Naive thymus-derived CD8-positive, alpha-beta T cell (primary cell): ENCODE measurements at regions not wholly inside any gene's neighbourhood (a gene's known extent, or its start where the extent isn't known, plus 50 kb on each side); places are given as distances from the start of the nearest gene placed in this dataset.
"Not testable (repeated sequence)": the region's sequence is repeated elsewhere in the genome, so short reads cannot be mapped to it uniquely, and the experiment has no call there.

Experiments
- ATAC-seq, 2 donors: fragments of 150-1000 bp; cut with Tn5 transposase in 1 of 2; sonication (Bioruptor Pico), chemical (Tn5 transposase) in 1 of 2; 1 replicate in 1 of 2; 2 replicates in 1 of 2; pipeline ENCODE4 v1.10.0; 2021; ENCODE audit warnings: mild to moderate bottlenecking in 2 of 2, moderate library complexity in 2 of 2
- POLR2A ChIA-PET: fragments of 350-600 bp; sonication (Branson Sonifier 250); formaldehyde crosslinking; loops from one replicate; lab custom pipeline; 2021; ENCODE audit warnings: antibody characterized with exemption; lab: Charles Lee
- DNase-seq, 10 donors: peaks; one replicate each; pipeline versions ENCODE4 v3.0.0 to v3.0.0-alpha.2; 2020 to 2022
- H3K27ac Mint-ChIP-seq, 10 donors: one replicate each; pipeline ENCODE4 v1.8.0; 2020 to 2022; ENCODE audit warnings: mild to moderate bottlenecking in 10 of 10, mixed read lengths in 10 of 10, moderate library complexity in 4 of 10, inconsistent platforms in 1 of 10
- H3K27me3 Mint-ChIP-seq, 5 donors: one replicate each; pipeline ENCODE4 v1.8.0; 2021 to 2022; ENCODE audit warnings: mixed read lengths in 5 of 5
- H3K36me3 Mint-ChIP-seq, 3 donors: one replicate each; pipeline ENCODE4 v1.8.0; 2020 to 2022; ENCODE audit warnings: mixed read lengths in 3 of 3, mild to moderate bottlenecking in 2 of 3, inconsistent platforms in 1 of 3
- H3K4me1 Mint-ChIP-seq, 4 donors: one replicate each; pipeline ENCODE4 v1.8.0; 2021 to 2022; ENCODE audit warnings: mixed read lengths in 4 of 4
- H3K4me3 Mint-ChIP-seq, 10 donors: one replicate each; pipeline ENCODE4 v1.8.0; 2020 to 2022; ENCODE audit warnings: mild to moderate bottlenecking in 10 of 10, mixed read lengths in 10 of 10, moderate library complexity in 6 of 10, inconsistent platforms in 1 of 10
- H3K9me3 Mint-ChIP-seq, 9 donors: one replicate each; pipeline ENCODE4 v1.8.0; 2020 to 2022; ENCODE audit warnings: mixed read lengths in 9 of 9, mild to moderate bottlenecking in 3 of 9, inconsistent platforms in 1 of 9, moderate library complexity in 1 of 9

DNA sequence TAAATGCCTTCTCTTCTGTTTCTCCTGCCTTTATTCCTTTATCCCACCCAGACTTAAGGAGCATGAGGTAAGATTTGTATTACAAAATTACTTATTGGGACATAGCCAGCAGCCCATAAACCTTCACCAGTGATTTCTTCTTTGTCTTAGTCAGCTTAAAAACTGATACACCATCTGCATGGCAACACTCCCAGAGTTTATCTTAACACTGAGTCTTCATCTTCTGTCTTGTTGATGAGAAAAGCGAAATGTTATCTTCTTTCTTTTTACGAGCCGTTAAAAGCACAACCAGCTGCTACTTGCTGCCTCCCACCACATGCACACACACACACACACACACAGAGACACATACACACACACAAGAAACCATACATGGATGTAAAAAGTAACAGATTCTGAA is 116.7 kb downstream of the VCY start:
- Mint-ChIP-seq H3K9me3 (no peaks in the 10 kb centered on the region), H3K36me3 (peaks cover 0 to 40% (median 8%) of the 10 kb centered on the region in 3 donors), H3K4me3 (no peak overlapping the region), H3K27me3 (no peaks in the 10 kb centered on the region), H3K4me1 (no peaks in the 10 kb centered on the region), H3K27ac (no peak overlapping the region)
- POLR2A ChIA-PET: no interaction called here
- ATAC-seq: no peak
- no peak for DNase-seq

DNA sequence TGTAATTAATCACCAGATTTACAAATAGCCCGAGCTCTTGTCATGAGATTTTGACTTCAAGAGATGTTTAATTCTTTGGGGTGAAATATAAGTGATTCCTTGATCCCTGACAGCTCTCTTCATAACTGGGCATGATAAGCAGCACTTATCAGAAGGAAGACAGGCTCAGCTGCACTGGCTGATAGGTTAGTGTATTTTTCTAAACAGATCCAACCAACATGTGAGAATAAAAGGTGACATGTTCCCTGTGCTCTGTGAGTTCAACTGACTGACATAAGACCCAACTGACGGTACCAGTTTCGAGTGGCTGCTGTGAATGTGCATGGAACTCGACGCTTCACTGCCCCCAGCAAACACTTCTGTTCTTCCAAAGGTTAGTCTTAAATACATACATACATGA is 114.8 kb downstream of the VCY start:
- peaks cover 0 to 9% (median 0%) of the 10 kb centered on the region in 9 donors for H3K9me3 Mint-ChIP-seq
- H3K27ac Mint-ChIP-seq: no peak overlapping the region
- no peaks in the 10 kb centered on the region for H3K27me3 Mint-ChIP-seq
- POLR2A ChIA-PET: no interaction called here
- peaks cover 0 to 2% (median 0%) of the 10 kb centered on the region in 4 donors for H3K4me1 Mint-ChIP-seq
- DNase-seq (no peak), ATAC-seq (no peak)
- no peak overlapping the region for H3K4me3 Mint-ChIP-seq
- peaks cover 0 to 42% (median 2%) of the 10 kb centered on the region in 3 donors for H3K36me3 Mint-ChIP-seq

DNA sequence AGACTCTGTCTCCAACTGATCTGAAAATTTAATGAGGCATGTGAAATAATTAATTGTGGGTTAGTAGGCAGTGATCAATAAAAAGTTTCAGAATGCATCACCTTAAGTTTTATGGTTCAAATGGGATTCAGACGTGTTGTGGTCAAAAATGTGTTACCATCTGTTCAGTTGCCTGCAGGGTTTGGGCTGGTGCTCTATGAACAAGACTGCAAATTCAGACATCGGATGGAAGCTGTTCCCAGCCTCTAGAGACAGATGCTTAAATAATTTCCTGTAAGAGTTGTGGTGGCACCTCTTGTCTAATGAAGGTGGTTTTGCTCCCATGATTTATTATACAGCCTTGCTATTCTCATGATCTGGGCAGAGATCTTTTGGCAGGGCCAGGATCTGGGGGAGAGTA is 113.6 kb downstream of the VCY start:
- Mint-ChIP-seq H3K27ac (no peak overlapping the region), H3K36me3 (peaks cover 0 to 37% (median 2%) of the 10 kb centered on the region in 3 donors), H3K4me1 (peaks cover 0 to 2% (median 0%) of the 10 kb centered on the region in 4 donors), H3K9me3 (peaks cover 0 to 9% (median 0%) of the 10 kb centered on the region in 9 donors), H3K27me3 (no peaks in the 10 kb centered on the region), H3K4me3 (no peak overlapping the region)
- no peak for DNase-seq
- no peak for ATAC-seq
- POLR2A ChIA-PET: no interaction called here

DNA sequence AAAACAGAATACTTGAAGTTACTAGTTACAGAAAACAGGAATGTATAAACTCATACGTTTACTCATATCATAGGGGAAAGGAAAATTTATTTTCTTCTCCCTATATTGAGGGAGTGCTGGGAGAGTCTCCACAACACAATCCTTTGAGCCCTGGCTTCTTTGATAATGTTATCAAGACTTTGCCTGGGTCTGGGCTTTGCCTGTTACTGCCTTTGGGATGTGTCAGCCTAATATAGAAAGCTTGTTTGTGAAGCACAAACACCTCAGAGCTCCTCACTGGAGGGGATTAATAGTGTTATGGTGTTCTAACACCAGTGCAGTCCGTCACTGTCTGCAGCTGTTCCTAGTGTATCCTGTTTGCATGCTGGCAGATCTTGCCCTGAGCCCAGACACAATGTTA is 107.8 kb downstream of the VCY start:
- H3K27me3 Mint-ChIP-seq: no peaks in the 10 kb centered on the region
- ATAC-seq (no peak), DNase-seq (no peak)
- POLR2A ChIA-PET: no interaction called here
- no peak overlapping the region for H3K4me3 Mint-ChIP-seq
- peaks cover 0 to 10% (median 0%) of the 10 kb centered on the region in 9 donors for H3K9me3 Mint-ChIP-seq
- H3K27ac Mint-ChIP-seq: no peak overlapping the region
- peaks cover 0 to 10% (median 6%) of the 10 kb centered on the region in 3 donors for H3K36me3 Mint-ChIP-seq
- peaks cover 0 to 2% (median 0%) of the 10 kb centered on the region in 4 donors for H3K4me1 Mint-ChIP-seq

DNA sequence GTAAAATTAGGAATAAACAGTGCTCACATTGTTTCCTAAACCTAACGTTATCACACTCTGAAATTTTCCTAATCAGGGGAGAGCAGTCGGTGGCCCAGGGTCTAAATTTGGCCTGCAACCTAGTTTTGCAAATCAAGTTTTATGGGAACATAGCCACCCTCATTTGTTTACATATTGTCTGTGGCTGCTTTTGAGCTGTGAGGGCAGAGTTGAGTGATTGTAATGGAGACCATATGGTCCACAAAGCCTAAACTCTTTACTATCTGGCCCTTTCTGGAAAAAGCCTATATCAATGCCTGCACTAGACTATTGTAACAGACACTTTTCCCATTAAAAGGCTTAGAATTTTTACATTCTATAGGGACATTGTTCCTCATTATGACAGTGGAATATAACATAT is 105.2 kb downstream of the VCY start:
- no peak for DNase-seq
- Mint-ChIP-seq H3K9me3 (peaks cover 0 to 10% (median 0%) of the 10 kb centered on the region in 9 donors), H3K36me3 (peaks cover 0 to 5% (median 5%) of the 10 kb centered on the region in 3 donors), H3K4me3 (no peak overlapping the region), H3K27ac (no peak overlapping the region), H3K27me3 (no peaks in the 10 kb centered on the region), H3K4me1 (no peaks in the 10 kb centered on the region)
- ATAC-seq: no peak
- POLR2A ChIA-PET: no interaction called here

DNA sequence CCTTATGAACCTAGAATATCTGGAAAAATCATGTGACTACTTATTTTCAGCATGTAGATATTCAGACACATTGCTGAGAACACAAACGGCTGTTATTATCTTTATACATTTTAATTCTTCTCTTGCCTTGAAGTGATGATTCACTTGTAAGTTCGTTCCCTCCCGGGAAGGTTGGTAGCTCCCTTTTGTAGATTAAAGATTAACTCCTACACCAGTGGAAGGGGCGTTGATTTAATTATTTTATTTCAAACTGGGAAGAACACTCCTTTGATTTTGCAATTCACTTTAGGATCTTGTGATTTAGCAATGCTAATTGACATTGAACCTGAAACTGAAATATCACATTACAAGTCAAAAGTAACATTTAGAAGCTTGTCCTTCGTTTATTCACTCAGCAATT is 103.4 kb downstream of the VCY start:
- H3K27me3 Mint-ChIP-seq: no peaks in the 10 kb centered on the region
- POLR2A ChIA-PET: no interaction called here
- H3K36me3 Mint-ChIP-seq: peaks cover 0 to 8% (median 7%) of the 10 kb centered on the region in 3 donors
- no peak overlapping the region for H3K4me3 Mint-ChIP-seq
- DNase-seq (no peak), ATAC-seq (no peak)
- no peaks in the 10 kb centered on the region for H3K4me1 Mint-ChIP-seq
- H3K27ac Mint-ChIP-seq: no peak overlapping the region
- peaks cover 0 to 5% (median 0%) of the 10 kb centered on the region in 9 donors for H3K9me3 Mint-ChIP-seq

DNA sequence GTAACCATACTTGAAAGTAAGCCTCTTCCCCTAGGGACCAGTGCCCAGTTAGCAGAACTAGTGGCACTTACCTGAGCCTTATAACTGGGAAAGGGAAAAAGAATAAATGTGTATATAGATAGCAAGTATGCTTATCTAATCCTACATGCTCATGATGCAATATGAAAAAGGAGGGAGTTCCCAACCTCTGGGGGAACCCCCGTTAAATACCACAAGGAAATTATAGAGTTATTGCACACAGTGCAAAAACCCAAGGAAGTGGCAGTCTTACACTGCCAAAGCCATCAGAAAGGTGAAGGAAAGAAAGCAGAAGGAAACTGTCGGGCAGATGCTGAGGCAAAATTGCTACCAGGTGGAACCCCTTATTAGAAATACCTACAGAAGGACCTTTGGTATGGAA is 92.2 kb downstream of the VCY start:
- DNase-seq, H3K9me3 Mint-ChIP-seq, H3K4me3 Mint-ChIP-seq, ATAC-seq, H3K4me1 Mint-ChIP-seq, H3K27ac Mint-ChIP-seq, H3K27me3 Mint-ChIP-seq, POLR2A ChIA-PET: not testable (repeated sequence)
- peaks cover 0 to 57% (median 33%) of the 10 kb centered on the region in 3 donors for H3K36me3 Mint-ChIP-seq

DNA sequence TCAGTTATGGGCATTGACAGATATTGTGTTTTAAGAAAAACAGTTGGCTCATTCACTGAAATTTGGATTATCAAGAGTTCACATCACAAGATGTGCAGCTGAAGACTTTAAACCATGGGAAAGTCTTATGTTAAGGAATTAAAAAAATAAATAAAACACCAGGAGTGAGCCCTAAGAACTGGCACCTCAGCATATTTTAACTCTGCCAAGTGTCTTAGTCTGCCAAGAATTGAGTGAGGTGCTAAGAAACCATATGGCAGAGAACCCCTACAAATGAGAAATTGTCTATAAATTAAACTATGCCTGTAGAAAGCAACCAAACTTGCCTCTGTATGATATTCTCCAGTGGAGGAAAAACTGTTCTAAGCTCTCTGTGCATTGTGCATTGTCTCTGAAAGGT is 78.5 kb downstream of the VCY start:
- Mint-ChIP-seq H3K36me3 (peaks cover 0 to 8% (median 0%) of the 10 kb centered on the region in 3 donors), H3K9me3 (peaks cover 0 to 16% (median 0%) of the 10 kb centered on the region in 9 donors), H3K4me1 (no peaks in the 10 kb centered on the region), H3K27me3 (no peaks in the 10 kb centered on the region), H3K4me3 (no peak overlapping the region), H3K27ac (no peak overlapping the region)
- POLR2A ChIA-PET: no interaction called here
- ATAC-seq (no peak), DNase-seq (no peak)

DNA sequence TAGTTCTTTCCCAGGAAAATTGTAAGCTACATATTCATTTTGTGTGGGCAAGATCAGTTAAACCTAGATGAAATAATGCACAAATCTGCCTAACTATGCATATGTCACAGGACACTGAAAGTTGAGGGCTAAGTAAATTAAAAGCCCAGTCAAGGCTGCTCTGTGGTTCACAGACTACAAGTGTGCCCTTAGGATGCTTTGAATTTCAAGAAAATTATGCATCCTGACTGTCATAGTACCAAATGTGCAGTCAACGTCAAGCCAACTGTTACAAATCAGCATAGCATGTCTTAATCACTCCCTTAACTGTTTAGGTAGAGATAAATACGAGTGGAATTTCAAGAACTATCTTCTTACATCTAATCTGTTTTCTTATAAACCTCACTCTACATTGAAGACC is 55.8 kb downstream of the VCY start:
- DNase-seq, H3K27ac Mint-ChIP-seq, H3K36me3 Mint-ChIP-seq, H3K27me3 Mint-ChIP-seq, H3K9me3 Mint-ChIP-seq, H3K4me1 Mint-ChIP-seq, POLR2A ChIA-PET, H3K4me3 Mint-ChIP-seq, ATAC-seq: not testable (repeated sequence)
